HEK293 (cell line): ENCODE measurements at regions not wholly inside any gene's neighbourhood (a gene's known extent, or its start where the extent isn't known, plus 50 kb on each side); places are given as distances from the start of the nearest gene placed in this dataset.

Source experiments
- CTCF ChIA-PET: fragments of 350-600 bp; formaldehyde crosslinking; extraction: SDS; loops from one replicate; lab custom pipeline; 2021; ENCODE audit warnings: antibody characterized with exemption; lab: Yijun Ruan, JAX
- POLR2A ChIA-PET: fragments of 300-600 bp; formaldehyde crosslinking; extraction: SDS; loops from one replicate; lab custom pipeline; 2020; ENCODE audit warnings: antibody characterized with exemption, inconsistent platforms; lab: Yijun Ruan, JAX
- H3K27ac ChIP-seq: fragments of 200-500 bp; sonication (Bioruptor generic); 2 replicates; pipeline ENCODE4 v1.5.1; 2014; ENCODE audit warnings: low read depth, low read length, control low read depth, inconsistent platforms; ENCODE audit errors: extremely low read depth
- H3K36me3 ChIP-seq, 2 experiments: fragments of 200-500 bp in 1 of 2; sonication (Bioruptor generic) in 1 of 2; 1 replicate in 1 of 2; 2 replicates in 1 of 2; pipeline ENCODE4 v1.5.1; 2014 to 2017; ENCODE audit warnings: inconsistent platforms in 2 of 2, low read length in 2 of 2; ENCODE audit not compliant: control insufficient read depth in 2 of 2, insufficient read depth in 1 of 2
- H3K4me1 ChIP-seq: fragments of 200-500 bp; sonication (Bioruptor generic); 2 replicates; pipeline ENCODE4 v1.5.1; 2014; ENCODE audit warnings: mild to moderate bottlenecking, low read length, inconsistent platforms; ENCODE audit not compliant: control insufficient read depth, insufficient read depth
- H3K4me3 ChIP-seq: 2 replicates; pipeline ENCODE4 v1.5.1; 2011; ENCODE audit warnings: low read depth, mild to moderate bottlenecking, control low read depth, low read length, moderate library complexity
- H3K9me3 ChIP-seq: fragments of 200-500 bp; sonication (Bioruptor generic); 2 replicates; pipeline ENCODE4 v1.5.1; 2014; ENCODE audit warnings: low read depth, low read length, inconsistent platforms; ENCODE audit not compliant: control insufficient read depth, insufficient read depth
- KLF1 ChIP-seq: fragments of 450-650 bp; formaldehyde crosslinking; IDR thresholded peaks from 2 replicates; pipeline ENCODE4 v1.5.1; 2016; ENCODE audit warnings: missing biosample characterization, missing genetic modification characterization
- KLF9 ChIP-seq: fragments of 450-650 bp; formaldehyde crosslinking; IDR thresholded peaks from 2 replicates; pipeline ENCODE4 v1.5.1; 2016; ENCODE audit warnings: missing biosample characterization, missing genetic modification characterization, low read depth
- ZBTB11 ChIP-seq: fragments of 450-650 bp; formaldehyde crosslinking; conservative IDR thresholded peaks from 2 replicates; pipeline ENCODE4 v1.5.1; 2016; ENCODE audit warnings: low read depth, missing biosample characterization, missing genetic modification characterization
- ZFP41 ChIP-seq: fragments of 450-650 bp; formaldehyde crosslinking; IDR thresholded peaks from 2 replicates; pipeline ENCODE4 v1.5.1; 2016; ENCODE audit warnings: missing biosample characterization, missing genetic modification characterization, borderline replicate concordance
- ZNF112 ChIP-seq: fragments of 450-650 bp; formaldehyde crosslinking; IDR thresholded peaks from 2 replicates; pipeline ENCODE4 v1.5.0; 2017; ENCODE audit warnings: missing biosample characterization, missing genetic modification characterization
- ZNF155 ChIP-seq: fragments of 450-650 bp; formaldehyde crosslinking; IDR thresholded peaks from 2 replicates; pipeline ENCODE4 v1.5.1; 2016; ENCODE audit warnings: missing biosample characterization, missing genetic modification characterization
- ZNF169 ChIP-seq: fragments of 450-650 bp; formaldehyde crosslinking; IDR thresholded peaks from 2 replicates; pipeline ENCODE4 v1.5.1; 2016; ENCODE audit warnings: missing biosample characterization, missing genetic modification characterization
- ZNF211 ChIP-seq: fragments of 450-650 bp; formaldehyde crosslinking; IDR thresholded peaks from 2 replicates; pipeline ENCODE4 v1.5.1; 2016; ENCODE audit warnings: low read depth, missing biosample characterization, missing genetic modification characterization
- ZNF292 ChIP-seq: fragments of 450-650 bp; formaldehyde crosslinking; IDR thresholded peaks from 2 replicates; pipeline ENCODE4 v1.5.1; 2016; ENCODE audit warnings: low read depth, missing biosample characterization, missing genetic modification characterization, borderline replicate concordance
- ZNF501 ChIP-seq: fragments of 450-650 bp; formaldehyde crosslinking; IDR thresholded peaks from 2 replicates; pipeline ENCODE4 v1.5.1; 2016; ENCODE audit warnings: missing biosample characterization, missing genetic modification characterization
- ZNF514 ChIP-seq: fragments of 450-650 bp; formaldehyde crosslinking; IDR thresholded peaks from 2 replicates; pipeline ENCODE4 v1.5.1; 2016; ENCODE audit warnings: missing biosample characterization, missing genetic modification characterization
- ZNF560 ChIP-seq: fragments of 450-650 bp; formaldehyde crosslinking; IDR thresholded peaks from 2 replicates; pipeline ENCODE4 v1.5.1; 2017; ENCODE audit warnings: missing biosample characterization, missing genetic modification characterization, borderline replicate concordance
- ZNF580 ChIP-seq: fragments of 450-650 bp; formaldehyde crosslinking; IDR thresholded peaks from 2 replicates; pipeline ENCODE4 v1.5.1; 2016; ENCODE audit warnings: missing biosample characterization, missing genetic modification characterization
- ZNF600 ChIP-seq: fragments of 450-650 bp; formaldehyde crosslinking; IDR thresholded peaks from 2 replicates; pipeline ENCODE4 v1.5.1; 2016; ENCODE audit warnings: missing biosample characterization, missing genetic modification characterization
- ZNF624 ChIP-seq: fragments of 450-650 bp; formaldehyde crosslinking; IDR thresholded peaks from 2 replicates; pipeline ENCODE4 v1.5.1; 2017; ENCODE audit warnings: missing biosample characterization, missing genetic modification characterization
- ZNF629 ChIP-seq: fragments of 450-650 bp; formaldehyde crosslinking; IDR thresholded peaks from 2 replicates; pipeline ENCODE4 v1.5.1; 2017; ENCODE audit warnings: missing biosample characterization, missing genetic modification characterization
- ZSCAN23 ChIP-seq: fragments of 450-650 bp; formaldehyde crosslinking; IDR thresholded peaks from 2 replicates; pipeline ENCODE4 v1.5.1; 2016; ENCODE audit warnings: missing biosample characterization, missing genetic modification characterization
- TF ChIP-seq, protein P1 (sequence below): fragments of 450-650 bp; formaldehyde crosslinking; IDR thresholded peaks from 2 replicates; pipeline ENCODE4 v1.5.1; 2016; ENCODE audit warnings: missing biosample characterization, missing genetic modification characterization

DNA sequence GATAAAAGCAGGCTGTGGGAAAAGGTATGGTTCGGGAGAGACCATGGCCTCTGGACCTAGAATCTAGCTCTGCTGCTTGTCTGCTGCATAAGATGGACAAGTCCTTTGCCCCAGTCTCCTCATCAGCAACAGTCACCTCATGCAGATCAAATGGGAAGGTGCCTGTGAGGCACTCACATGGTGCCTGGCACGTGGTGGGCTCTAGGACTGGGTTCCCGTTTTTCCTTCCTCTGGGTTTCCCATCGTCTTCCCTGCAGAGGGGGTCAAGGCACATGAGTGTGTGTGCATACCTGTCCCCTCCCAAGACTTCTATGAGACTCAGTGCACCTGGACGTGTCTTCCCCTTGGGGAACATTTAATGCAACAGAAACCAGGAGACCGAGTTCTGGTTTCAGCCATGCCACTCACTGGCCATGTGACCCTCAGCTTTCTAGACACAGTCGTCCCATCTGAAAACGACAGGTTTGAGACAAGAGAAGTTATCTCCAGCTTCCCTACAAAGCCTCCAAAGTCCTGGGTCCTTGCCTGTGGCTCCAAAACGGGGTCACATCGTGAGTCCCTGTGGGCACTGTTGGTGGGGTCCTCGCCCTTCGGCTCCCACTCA is 95.9 kb upstream of the NPTX2 start:
- H3K36me3 ChIP-seq, result no peaks in the 10 kb centered on the region
- CTCF ChIA-PET, result no interaction called here
- no peak overlapping the region for H3K27ac ChIP-seq
- no peaks in the 10 kb centered on the region for H3K4me1 ChIP-seq
- POLR2A ChIA-PET, result no interaction called here
- no peak overlapping the region for H3K4me3 ChIP-seq
- TF ChIP-seq ZNF514 (tag by site-specific recombination) (no peak), ZNF211 (tag by site-specific recombination) (no peak), ZNF580 (tag by site-specific recombination) (no peak), ZNF560 (tag by site-specific recombination) (no peak), ZNF169 (no peak), ZSCAN23 (tag by site-specific recombination) (no peak), ZFP41 (no peak), ZNF155 (tag by site-specific recombination) (no peak), ZNF501 (tag by site-specific recombination) (no peak), ZNF112 (tag by site-specific recombination) (no peak), ZNF624 (tag by site-specific recombination) (no peak), ZNF292 (tag by site-specific recombination) (no peak), ZBTB11 (tag by site-specific recombination) (no peak), ZNF600 (no peak)
- TF ChIP-seq, protein P1, sequence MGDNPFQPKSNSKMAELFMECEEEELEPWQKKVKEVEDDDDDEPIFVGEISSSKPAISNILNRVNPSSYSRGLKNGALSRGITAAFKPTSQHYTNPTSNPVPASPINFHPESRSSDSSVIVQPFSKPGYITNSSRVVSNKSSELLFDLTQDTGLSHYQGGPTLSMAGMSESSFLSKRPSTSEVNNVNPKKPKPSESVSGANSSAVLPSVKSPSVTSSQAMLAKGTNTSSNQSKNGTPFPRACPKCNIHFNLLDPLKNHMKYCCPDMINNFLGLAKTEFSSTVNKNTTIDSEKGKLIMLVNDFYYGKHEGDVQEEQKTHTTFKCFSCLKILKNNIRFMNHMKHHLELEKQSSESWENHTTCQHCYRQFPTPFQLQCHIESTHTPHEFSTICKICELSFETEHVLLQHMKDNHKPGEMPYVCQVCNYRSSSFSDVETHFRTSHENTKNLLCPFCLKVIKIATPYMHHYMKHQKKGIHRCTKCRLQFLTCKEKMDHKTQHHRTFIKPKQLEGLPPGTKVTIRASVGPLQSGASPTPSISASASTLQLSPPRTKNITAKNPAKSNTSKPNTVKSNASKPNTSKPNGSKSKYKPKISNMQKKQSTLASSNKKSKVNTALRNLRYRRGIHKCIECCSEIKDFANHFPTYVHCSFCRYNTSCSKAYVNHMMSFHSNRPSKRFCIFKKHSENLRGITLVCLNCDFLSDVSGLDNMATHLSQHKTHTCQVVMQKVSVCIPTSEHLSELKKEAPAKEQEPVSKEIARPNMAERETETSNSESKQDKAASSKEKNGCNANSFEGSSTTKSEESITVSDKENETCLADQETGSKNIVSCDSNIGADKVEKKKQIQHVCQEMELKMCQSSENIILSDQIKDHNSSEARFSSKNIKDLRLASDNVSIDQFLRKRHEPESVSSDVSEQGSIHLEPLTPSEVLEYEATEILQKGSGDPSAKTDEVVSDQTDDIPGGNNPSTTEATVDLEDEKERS, result no peak
- H3K9me3 ChIP-seq, result no peaks in the 10 kb centered on the region

- TF ChIP-seq ZNF629 (tag by site-specific recombination) (no peak), KLF1 (tag by site-specific recombination) (peak; percentile 97), KLF9 (tag by site-specific recombination) (peak; percentile 33; the same call in 1 of the 2 replicates)
- Histone ChIP-seq H3K36me3 (no peaks in the 10 kb centered on the region), H3K4me3 (no peak overlapping the region), H3K9me3 (no peaks in the 10 kb centered on the region), H3K27ac (no peak overlapping the region), H3K4me1 (no peaks in the 10 kb centered on the region)
- POLR2A ChIA-PET, result interaction anchor here (0.7 kb wide), 1 partner anchor 96 kb away, joined by 5 read pairs; the partner anchor contains the start of gene NPTX2
- CTCF ChIA-PET, result no interaction called here
These were observed 96.6 kb upstream of the NPTX2 start for GRCh38 chr7:98520356-98520951.
